GM21381 (cell line): ENCODE measurements at regions not wholly inside any gene's neighbourhood (a gene's known extent, or its start where the extent isn't known, plus 50 kb on each side); places are given as distances from the start of the nearest gene placed in this dataset.

Experiments
- ATAC-seq: cut with Tn5 transposase; IDR thresholded peaks from one replicate; pipeline ENCODE4 v1.9.1; 2021; ENCODE audit warnings: mild to moderate bottlenecking, moderate library complexity; ENCODE audit not compliant: unreplicated experiment

DNA sequence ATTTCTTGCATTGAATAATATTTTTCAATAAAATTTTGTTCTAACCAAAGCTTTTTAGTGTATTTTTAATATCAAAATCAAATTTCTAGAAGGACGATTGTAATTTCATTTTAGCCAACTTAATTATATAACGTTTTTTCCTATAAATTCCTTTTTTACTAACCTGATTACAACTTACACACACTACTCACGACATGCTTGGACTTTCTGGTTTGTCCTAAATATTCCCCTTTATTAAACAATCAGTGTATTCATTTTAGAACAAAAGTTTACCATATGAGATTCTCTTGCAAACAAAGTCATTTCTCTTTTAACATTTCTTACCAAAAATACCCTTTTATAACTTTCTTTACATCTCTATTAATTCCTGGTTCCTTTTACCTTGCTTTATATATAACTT is 173.7 kb downstream of the PWWP3B start:
- ATAC-seq: no peak

- no peak for ATAC-seq
These were observed 188.5 kb downstream of the PWWP3B start for GRCh38 chrX:106356580-106356979.

GRCh38 chrX:106363214-106363613 is 195.1 kb downstream of the PWWP3B start:
- ATAC-seq: no peak

GRCh38 chrX:106378616-106379015 is 210.5 kb downstream of the PWWP3B start:
- peak; percentile 75 for ATAC-seq

DNA sequence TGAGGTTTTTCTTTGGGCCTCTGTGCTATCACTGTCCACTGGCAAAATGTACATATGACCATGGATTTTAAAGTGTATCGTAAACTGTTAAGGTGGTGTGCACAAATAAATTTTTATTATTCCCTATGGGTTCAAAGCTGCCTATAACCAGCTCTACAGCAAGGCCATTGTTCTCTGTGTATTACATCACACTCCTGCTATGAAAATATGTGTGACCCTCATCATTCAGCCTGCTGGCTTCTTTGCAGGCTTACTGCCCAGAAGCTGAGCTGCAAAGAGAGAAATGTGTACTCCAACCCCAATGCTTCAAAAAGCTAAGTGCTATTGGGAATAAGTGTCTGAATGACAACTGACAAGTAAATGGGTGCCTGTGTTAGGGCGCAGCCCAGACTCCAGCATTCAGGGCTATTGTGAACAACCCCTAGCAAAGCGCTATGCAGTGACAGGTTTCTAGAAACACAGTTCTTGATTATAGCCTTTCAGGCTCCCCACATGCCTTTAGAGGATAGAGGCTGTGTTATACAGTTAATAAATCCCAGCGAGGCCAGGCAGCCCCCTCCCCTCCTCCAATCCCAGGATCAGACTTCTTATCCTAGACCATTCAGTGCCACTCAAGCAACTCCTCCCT is 220.4 kb upstream of the RADX start:
- ATAC-seq: no peak

- ATAC-seq: no peak
These were observed 219.4 kb upstream of the RADX start for GRCh38 chrX:106392346-106392745.

DNA sequence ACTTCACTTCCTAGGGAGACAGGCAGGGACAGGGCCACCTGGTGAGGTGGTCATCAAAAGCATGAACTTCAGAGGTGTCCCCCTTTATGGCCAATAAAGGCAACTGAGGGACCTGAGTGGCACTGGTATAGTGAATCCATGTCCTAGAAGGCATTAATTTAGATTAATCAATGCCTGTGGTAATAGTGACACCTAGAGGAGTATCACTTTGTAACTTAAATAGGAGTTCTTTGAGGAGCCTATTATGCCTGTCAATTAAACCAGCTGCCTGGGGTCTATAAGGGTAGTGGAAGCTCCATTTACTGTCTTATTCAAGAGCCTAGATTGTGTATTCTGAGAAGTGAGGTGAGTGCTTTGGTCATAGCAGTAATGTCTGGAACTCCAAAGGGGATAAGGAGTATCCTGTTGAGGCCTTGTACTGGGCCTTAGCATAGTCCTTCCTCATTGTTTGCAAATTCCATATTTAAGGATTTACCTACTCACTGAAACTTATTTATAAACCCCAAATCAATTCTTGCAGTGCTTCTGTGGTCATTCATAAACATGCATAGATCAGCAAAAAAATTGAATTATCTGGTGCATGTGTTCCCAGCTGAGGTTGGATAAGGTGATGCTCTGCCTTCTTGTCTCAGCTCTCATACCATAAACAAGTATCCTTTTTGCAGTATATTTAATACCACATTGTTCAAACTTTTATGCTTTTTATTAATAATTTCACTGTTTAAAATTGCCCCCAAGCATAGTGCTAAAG is 213.8 kb upstream of the RADX start:
- no peak for ATAC-seq

- no peak for ATAC-seq
These were observed 209.7 kb upstream of the RADX start for GRCh38 chrX:106401965-106402559.

DNA sequence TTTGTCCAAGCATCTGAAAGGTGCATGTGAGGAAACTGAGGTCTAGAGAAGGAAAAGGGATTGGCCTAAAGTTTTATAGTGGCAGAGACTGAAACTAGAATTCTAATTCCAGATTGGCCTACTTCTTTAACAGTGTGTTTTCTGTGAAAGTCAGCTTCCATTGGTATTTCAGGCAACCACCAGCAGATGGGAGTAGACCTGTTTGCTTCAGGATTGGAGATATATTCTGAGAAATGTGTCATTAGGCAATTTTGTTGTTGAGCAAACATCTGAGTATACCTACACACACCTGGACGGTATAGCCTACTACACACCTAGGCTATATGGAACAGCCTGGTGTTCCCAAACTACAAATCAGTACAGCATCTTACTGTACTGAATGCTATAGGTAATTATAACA is 207.3 kb upstream of the RADX start:
- ATAC-seq: no peak

GRCh38 chrX:106415276-106415895 is 196.4 kb upstream of the RADX start:
- ATAC-seq: peak; percentile 73

DNA sequence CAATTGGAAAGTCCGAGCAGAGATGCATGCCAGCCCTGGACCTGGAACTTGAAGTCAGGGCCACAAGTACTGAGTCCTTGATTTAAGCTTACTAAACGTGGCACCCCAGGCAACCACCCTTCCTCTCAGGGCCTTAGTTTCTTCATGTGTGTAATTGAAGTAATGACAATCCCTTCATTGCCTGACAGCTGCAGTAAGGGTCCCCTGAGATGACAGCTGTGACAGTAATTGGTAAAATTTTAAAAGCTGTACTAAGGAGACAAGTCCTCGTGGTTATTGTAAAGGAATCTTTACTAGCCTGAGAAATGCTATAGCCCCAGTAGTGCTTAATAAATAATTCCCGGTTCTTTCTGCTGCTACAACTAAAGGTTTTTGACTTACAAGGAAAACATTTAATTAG is 175.1 kb upstream of the RADX start:
- ATAC-seq: no peak

GRCh38 chrX:106437407-106437806 is 174.4 kb upstream of the RADX start:
- ATAC-seq: no peak

GRCh38 chrX:106450405-106450804 is 161.4 kb upstream of the RADX start:
- no peak for ATAC-seq

DNA sequence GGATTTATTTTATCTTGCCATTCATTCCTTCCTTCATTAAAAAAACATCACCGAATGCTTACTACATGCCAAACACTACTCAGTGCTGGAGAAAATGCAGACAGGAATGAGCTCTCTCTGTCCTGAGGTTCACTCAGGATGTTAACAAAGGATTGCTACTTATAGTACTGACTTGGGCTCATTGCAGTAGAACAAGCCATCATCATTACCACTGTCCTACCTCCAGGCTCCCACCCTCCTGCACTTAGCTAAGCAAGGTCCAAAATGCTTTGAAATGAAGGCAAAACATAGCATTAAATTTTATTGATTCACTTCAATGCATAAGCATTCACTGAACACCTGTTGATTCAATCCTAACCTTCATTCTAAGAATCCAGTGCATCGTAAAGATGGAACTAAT is 159.8 kb upstream of the RADX start:
- ATAC-seq: no peak

DNA sequence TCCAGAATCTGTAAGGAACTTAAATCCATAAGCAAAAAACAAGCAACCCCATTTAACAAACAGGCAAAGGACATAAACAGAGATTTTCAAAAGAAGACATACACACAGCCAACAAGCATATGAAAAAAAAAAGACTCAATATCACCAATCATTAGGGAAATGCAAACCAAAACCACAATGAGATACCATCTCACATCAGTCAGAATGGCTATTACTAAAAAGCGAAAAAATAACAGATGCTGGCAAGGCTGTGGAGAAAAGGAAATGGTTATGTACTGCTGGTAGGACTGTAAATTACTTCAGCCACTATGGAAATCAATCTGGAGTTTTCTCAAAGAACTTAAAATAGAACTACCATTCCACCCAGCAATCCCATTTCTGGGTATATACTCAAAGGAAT is 156.8 kb upstream of the RADX start:
- ATAC-seq: no peak

- ATAC-seq: no peak
These were observed 154.0 kb upstream of the RADX start for GRCh38 chrX:106457802-106458201.

DNA sequence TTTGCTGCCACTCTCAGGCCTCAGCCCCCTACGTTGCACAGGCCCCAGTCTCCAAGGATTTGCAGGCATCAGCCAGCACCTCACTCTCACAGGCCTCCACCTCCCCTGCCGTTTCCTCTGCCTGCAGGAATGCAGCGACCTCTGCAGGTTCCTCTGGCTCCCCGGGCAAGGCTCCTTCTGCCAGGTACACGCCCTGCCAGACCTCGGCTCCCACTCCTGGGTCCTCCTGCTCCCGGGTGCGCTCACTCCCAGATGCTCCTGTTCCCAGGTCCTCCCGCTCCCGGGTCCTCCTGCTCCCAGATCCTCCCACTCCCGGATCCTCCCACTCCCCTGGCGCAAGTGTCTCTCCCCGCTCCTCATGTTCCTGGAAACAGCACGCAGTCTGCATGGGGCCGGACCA is 144.4 kb upstream of the RADX start:
- ATAC-seq: no peak

- ATAC-seq: no peak
These were observed 143.8 kb upstream of the RADX start for GRCh38 chrX:106467943-106468342.

DNA sequence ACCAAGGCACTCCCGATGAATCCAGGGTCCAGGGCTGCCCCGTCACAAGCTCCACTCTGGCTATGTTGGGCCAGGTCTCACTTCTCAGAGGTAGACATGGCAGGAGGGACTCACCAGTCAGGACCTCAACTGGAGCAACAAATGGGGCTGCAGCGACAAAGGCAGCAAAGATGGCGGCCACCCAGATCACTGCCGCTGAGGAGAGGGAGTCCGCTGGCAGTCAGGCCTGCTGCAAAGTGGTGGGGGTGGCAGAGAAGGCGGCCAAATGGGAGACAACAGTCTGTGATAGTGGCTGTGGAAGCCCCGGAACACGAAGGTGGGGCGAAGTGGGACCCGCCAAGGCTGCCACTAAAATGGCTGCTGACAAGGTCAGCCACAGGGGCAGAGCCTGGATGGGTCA is 143.3 kb upstream of the RADX start:
- no peak for ATAC-seq

DNA sequence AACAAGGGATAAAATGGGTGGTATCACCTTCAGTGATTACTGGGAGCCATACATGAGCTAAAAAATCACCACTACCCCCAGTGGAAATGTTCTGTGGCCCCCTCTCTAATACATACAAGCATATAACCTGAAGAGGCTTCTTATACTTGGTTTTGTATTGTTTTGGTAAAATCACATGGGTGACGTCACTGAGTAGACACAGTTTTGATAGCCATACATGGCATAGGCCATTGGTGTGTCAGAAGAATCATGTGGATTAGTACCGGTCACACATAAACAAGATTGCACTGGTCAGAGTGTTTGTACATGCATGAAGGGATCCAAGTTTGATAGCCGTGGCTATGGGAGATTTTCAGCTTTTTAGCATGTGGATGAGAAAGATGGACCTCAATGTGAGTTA is 131.9 kb upstream of the RADX start:
- no peak for ATAC-seq

GRCh38 chrX:106481341-106481740 is 130.4 kb upstream of the RADX start:
- ATAC-seq: peak; percentile 32

DNA sequence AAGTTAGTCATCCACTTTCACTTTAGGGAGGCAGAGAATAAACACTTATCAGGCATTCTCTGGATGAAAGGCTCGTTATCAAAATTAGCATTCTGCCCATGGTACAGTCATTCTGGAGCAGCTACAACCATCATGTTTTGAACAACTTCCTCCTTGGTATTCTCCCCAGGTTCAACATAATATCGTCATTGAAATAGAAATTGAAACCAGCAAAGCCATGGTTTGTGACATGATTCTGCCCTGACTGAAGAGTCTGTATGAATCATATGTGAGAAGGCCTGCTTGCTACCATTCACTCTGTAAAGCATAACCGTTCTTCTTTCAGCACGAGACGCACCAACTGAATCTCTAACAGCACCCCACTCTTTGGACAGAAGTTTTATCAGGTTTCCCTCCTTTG is 127.5 kb upstream of the RADX start:
- ATAC-seq: peak; percentile 98
